Central memory CD8-positive, alpha-beta T cell (primary cell): ENCODE measurements at regions not wholly inside any gene's neighbourhood (a gene's known extent, or its start where the extent isn't known, plus 50 kb on each side); places are given as distances from the start of the nearest gene placed in this dataset.
"Not testable (repeated sequence)": the region's sequence is repeated elsewhere in the genome, so short reads cannot be mapped to it uniquely, and the experiment has no call there.

Source experiments
- ATAC-seq: fragments of 150-1000 bp; cut with Tn5 transposase; replicated peaks from 2 replicates; pipeline ENCODE4 v1.10.0; 2022; ENCODE audit warnings: mild to moderate bottlenecking, moderate FRiP score, moderate number of reproducible peaks; ENCODE audit not compliant: poor library complexity, severe bottlenecking; ENCODE audit errors: extremely low read depth
- DNase-seq, 2 donors: peaks; one replicate each; pipeline ENCODE4 v3.0.0; 2021; ENCODE audit warnings: low spot score in 2 of 2
- H3K27ac Mint-ChIP-seq: one replicate; pipeline ENCODE4 v1.8.0; 2022; ENCODE audit warnings: low read depth, mild to moderate bottlenecking, moderate library complexity, mixed read lengths
- H3K27me3 Mint-ChIP-seq: one replicate; pipeline ENCODE4 v1.8.0; 2022; ENCODE audit warnings: mixed read lengths
- H3K36me3 Mint-ChIP-seq: one replicate; pipeline ENCODE4 v1.8.0; 2022; ENCODE audit warnings: mild to moderate bottlenecking, moderate library complexity, mixed read lengths; ENCODE audit not compliant: insufficient read depth
- H3K4me1 Mint-ChIP-seq: one replicate; pipeline ENCODE4 v1.8.0; 2022; ENCODE audit warnings: mixed read lengths
- H3K4me3 Mint-ChIP-seq: one replicate; pipeline ENCODE4 v1.8.0; 2022; ENCODE audit warnings: mild to moderate bottlenecking, moderate library complexity, mixed read lengths
- H3K9me3 Mint-ChIP-seq: one replicate; pipeline ENCODE4 v1.8.0; 2022; ENCODE audit warnings: mixed read lengths

- not testable (repeated sequence) for DNase-seq, H3K27ac Mint-ChIP-seq, H3K4me1 Mint-ChIP-seq, ATAC-seq, H3K9me3 Mint-ChIP-seq, H3K4me3 Mint-ChIP-seq, H3K36me3 Mint-ChIP-seq
- H3K27me3 Mint-ChIP-seq, result peaks cover 26% of the 10 kb centered on the region
Measured at GRCh38 chr19:29039036-29039435, 173.9 kb downstream of the UQCRFS1 start.

GRCh38 chr19:29031216-29031615 lies 181.7 kb downstream of the UQCRFS1 start:
- ATAC-seq, result no peak
- H3K4me1 Mint-ChIP-seq, result no peaks in the 10 kb centered on the region
- H3K27me3 Mint-ChIP-seq, result peaks cover 18% of the 10 kb centered on the region

GRCh38 chr19:29029268-29029958 lies 183.5 kb downstream of the UQCRFS1 start:
- Mint-ChIP-seq H3K4me3 (no peak overlapping the region), H3K36me3 (no peaks in the 10 kb centered on the region), H3K9me3 (peaks cover 5% of the 10 kb centered on the region), H3K27ac (no peak overlapping the region), H3K27me3 (peaks cover 18% of the 10 kb centered on the region), H3K4me1 (no peaks in the 10 kb centered on the region)
- DNase-seq, result no peak
- ATAC-seq, result no peak

More at GRCh38 chr19:29031216-29031615, 181.7 kb downstream of the UQCRFS1 start:
- DNase-seq, result no peak
- H3K27ac Mint-ChIP-seq, result no peak overlapping the region
- H3K4me3 Mint-ChIP-seq, result no peak overlapping the region
- peaks cover 5% of the 10 kb centered on the region for H3K9me3 Mint-ChIP-seq
- H3K36me3 Mint-ChIP-seq, result no peaks in the 10 kb centered on the region

- Mint-ChIP-seq H3K4me1 (no peaks in the 10 kb centered on the region), H3K27me3 (peaks cover 36% of the 10 kb centered on the region), H3K27ac (no peak overlapping the region), H3K4me3 (no peak overlapping the region), H3K9me3 (no peaks in the 10 kb centered on the region), H3K36me3 (no peaks in the 10 kb centered on the region)
- DNase-seq (no peak), ATAC-seq (no peak)
Measured at GRCh38 chr19:29022599-29022998, 190.4 kb downstream of the UQCRFS1 start.

- Mint-ChIP-seq H3K27me3 (peaks cover 37% of the 10 kb centered on the region), H3K4me3 (no peak overlapping the region), H3K4me1 (no peaks in the 10 kb centered on the region), H3K27ac (no peak overlapping the region), H3K9me3 (no peaks in the 10 kb centered on the region), H3K36me3 (no peaks in the 10 kb centered on the region)
- DNase-seq (no peak), ATAC-seq (no peak)
Measured at GRCh38 chr19:29022165-29022564, 190.8 kb downstream of the UQCRFS1 start.

GRCh38 chr19:29021232-29021916 lies 191.6 kb downstream of the UQCRFS1 start:
- no peaks in the 10 kb centered on the region for H3K4me1 Mint-ChIP-seq
- peaks cover under 1% of the 10 kb centered on the region for H3K9me3 Mint-ChIP-seq
- DNase-seq, result no peak
- no peak for ATAC-seq
- no peak overlapping the region for H3K4me3 Mint-ChIP-seq
- H3K27ac Mint-ChIP-seq, result no peak overlapping the region
- peaks cover 37% of the 10 kb centered on the region for H3K27me3 Mint-ChIP-seq
- no peaks in the 10 kb centered on the region for H3K36me3 Mint-ChIP-seq

GRCh38 chr19:29019403-29019802 lies 193.5 kb downstream of the UQCRFS1 start:
- Mint-ChIP-seq H3K4me3 (no peak overlapping the region), H3K4me1 (no peaks in the 10 kb centered on the region), H3K27me3 (peaks cover 46% of the 10 kb centered on the region), H3K9me3 (peaks cover 7% of the 10 kb centered on the region), H3K36me3 (peaks cover 3% of the 10 kb centered on the region), H3K27ac (no peak overlapping the region)
- ATAC-seq (no peak), DNase-seq (no peak)

- no peak for ATAC-seq
- Mint-ChIP-seq H3K27me3 (peaks cover 47% of the 10 kb centered on the region), H3K4me1 (no peaks in the 10 kb centered on the region)
Measured at GRCh38 chr19:29018542-29018941, 194.4 kb downstream of the UQCRFS1 start.

GRCh38 chr19:29017788-29018187 lies 195.2 kb downstream of the UQCRFS1 start:
- Mint-ChIP-seq H3K27me3 (peaks cover 47% of the 10 kb centered on the region), H3K27ac (no peak overlapping the region), H3K4me1 (no peaks in the 10 kb centered on the region), H3K36me3 (peaks cover 3% of the 10 kb centered on the region), H3K4me3 (no peak overlapping the region), H3K9me3 (peaks cover 7% of the 10 kb centered on the region)
- ATAC-seq, result no peak
- DNase-seq, result no peak

More at GRCh38 chr19:29018542-29018941, 194.4 kb downstream of the UQCRFS1 start:
- H3K9me3 Mint-ChIP-seq, result peaks cover 7% of the 10 kb centered on the region
- H3K36me3 Mint-ChIP-seq, result peaks cover 3% of the 10 kb centered on the region
- no peak overlapping the region for H3K27ac Mint-ChIP-seq
- DNase-seq, result no peak
- no peak overlapping the region for H3K4me3 Mint-ChIP-seq

- no peak overlapping the region for H3K4me3 Mint-ChIP-seq
- peaks cover 40% of the 10 kb centered on the region for H3K27me3 Mint-ChIP-seq
Measured at GRCh38 chr19:29016926-29017760, 195.8 kb downstream of the UQCRFS1 start.

GRCh38 chr19:29016353-29016752 lies 196.6 kb downstream of the UQCRFS1 start:
- Mint-ChIP-seq H3K4me1 (no peaks in the 10 kb centered on the region), H3K4me3 (no peak overlapping the region), H3K9me3 (peaks cover 7% of the 10 kb centered on the region), H3K27ac (peak overlapping the region; percentile 62), H3K27me3 (peaks cover 32% of the 10 kb centered on the region), H3K36me3 (peaks cover 3% of the 10 kb centered on the region)
- DNase-seq (no peak), ATAC-seq (no peak)

More at GRCh38 chr19:29016926-29017760, 195.8 kb downstream of the UQCRFS1 start:
- ATAC-seq, result no peak
- H3K27ac Mint-ChIP-seq, result no peak overlapping the region
- H3K4me1 Mint-ChIP-seq, result no peaks in the 10 kb centered on the region
- peaks cover 7% of the 10 kb centered on the region for H3K9me3 Mint-ChIP-seq
- H3K36me3 Mint-ChIP-seq, result peaks cover 3% of the 10 kb centered on the region
- no peak for DNase-seq

GRCh38 chr19:29015569-29015968 lies 197.4 kb downstream of the UQCRFS1 start:
- DNase-seq (no peak), ATAC-seq (no peak)
- peaks cover 7% of the 10 kb centered on the region for H3K9me3 Mint-ChIP-seq
- H3K4me3 Mint-ChIP-seq, result no peak overlapping the region
- H3K36me3 Mint-ChIP-seq, result peaks cover 3% of the 10 kb centered on the region
- peak overlapping the region; percentile 62 for H3K27ac Mint-ChIP-seq
- H3K4me1 Mint-ChIP-seq, result no peaks in the 10 kb centered on the region
- H3K27me3 Mint-ChIP-seq, result peaks cover 25% of the 10 kb centered on the region
